C4-2B (cell line): ENCODE measurements at regions not wholly inside any gene's neighbourhood (a gene's known extent, or its start where the extent isn't known, plus 50 kb on each side); places are given as distances from the start of the nearest gene placed in this dataset.

Source experiments
- ZFX ChIP-seq: fragments of 450-650 bp; IDR thresholded peaks from 2 replicates; pipeline ENCODE4 v1.6.1; 2017
- TF ChIP-seq, protein P1 (sequence below): fragments of 450-650 bp; conservative IDR thresholded peaks from 2 replicates; pipeline ENCODE4 v1.5.1; 2017; ENCODE audit warnings: mild to moderate bottlenecking

DNA sequence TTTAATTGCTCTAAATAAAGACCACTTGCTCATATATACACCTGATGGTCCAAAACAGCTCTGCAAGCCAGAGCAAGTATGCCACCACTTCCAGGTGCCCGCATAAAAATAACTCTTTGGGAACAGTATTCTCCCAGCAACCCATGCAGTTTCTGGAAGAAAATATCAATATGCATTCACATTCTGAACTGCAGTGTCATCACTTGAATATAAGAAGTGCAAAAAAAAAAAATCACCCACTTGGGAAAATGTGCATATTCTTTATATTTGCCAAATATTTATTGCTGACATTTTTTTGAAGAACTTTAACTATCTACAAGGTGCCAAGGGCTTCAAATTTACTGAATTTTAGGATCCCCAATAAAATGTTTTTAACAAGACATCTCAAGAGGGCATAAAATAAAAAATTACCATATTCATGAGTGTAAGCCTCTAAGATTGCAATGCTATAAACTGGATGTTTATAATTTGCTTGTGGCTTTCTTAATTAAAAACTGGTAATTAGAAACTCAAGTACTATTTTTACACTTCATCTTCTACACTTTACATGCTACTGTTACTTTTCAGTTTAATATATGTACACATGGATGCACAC, 360.6 kb upstream of the HNRNPA3 start:
- TF ChIP-seq, protein P1, sequence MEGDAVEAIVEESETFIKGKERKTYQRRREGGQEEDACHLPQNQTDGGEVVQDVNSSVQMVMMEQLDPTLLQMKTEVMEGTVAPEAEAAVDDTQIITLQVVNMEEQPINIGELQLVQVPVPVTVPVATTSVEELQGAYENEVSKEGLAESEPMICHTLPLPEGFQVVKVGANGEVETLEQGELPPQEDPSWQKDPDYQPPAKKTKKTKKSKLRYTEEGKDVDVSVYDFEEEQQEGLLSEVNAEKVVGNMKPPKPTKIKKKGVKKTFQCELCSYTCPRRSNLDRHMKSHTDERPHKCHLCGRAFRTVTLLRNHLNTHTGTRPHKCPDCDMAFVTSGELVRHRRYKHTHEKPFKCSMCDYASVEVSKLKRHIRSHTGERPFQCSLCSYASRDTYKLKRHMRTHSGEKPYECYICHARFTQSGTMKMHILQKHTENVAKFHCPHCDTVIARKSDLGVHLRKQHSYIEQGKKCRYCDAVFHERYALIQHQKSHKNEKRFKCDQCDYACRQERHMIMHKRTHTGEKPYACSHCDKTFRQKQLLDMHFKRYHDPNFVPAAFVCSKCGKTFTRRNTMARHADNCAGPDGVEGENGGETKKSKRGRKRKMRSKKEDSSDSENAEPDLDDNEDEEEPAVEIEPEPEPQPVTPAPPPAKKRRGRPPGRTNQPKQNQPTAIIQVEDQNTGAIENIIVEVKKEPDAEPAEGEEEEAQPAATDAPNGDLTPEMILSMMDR, result no peak
- no peak for TF ChIP-seq ZFX
